ENCODE measurements at regions not wholly inside any gene's neighbourhood (a gene's known extent, or its start where the extent isn't known, plus 50 kb on each side); places are given as distances from the start of the nearest gene placed in this dataset.
A peak's percentile ranks its signal among the peaks of the same experiment; 100 is the strongest.
"Not testable (repeated sequence)": the region's sequence is repeated elsewhere in the genome, so short reads cannot be mapped to it uniquely, and the experiment has no call there.

DNA sequence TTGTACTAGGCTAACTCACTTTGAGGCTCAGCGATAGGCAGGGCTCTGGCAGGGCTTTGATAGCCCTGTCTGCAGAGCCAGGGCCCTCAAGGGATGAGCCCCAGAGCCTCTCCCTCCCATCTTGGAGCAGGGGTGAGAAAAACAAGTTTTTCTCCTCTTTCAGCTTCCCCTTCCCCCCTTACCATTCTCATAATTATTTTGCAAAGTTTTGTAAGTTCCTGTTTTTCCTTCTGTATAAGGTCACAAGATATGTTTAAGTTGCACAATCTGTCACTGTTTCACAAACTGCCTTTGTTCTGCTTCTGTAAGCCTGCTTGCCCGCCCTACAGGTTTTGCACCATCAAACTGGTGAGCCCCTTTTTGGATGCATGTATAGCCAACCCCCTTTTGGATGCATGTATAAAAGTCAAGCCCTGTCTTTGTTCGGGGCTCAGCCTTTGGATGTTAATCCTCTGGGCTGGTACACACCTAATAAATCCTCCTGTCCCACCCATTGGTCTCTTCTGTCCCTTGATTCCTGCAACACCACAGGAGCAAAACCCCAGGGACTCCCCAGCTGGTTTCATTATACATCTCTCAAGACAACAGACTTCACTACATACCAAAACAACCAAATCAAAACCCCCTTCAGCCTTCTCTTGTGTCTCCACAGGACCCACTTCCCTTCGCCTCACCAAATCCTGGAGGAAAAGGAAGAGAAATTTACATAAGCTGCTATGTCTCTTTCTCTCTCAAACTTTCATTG is 52.5 kb upstream of the RESF1 start:
- H3K27ac ChIP-seq (ENCODE audit: low read depth, low read length), result no peak overlapping the region
- 68 to 79% (median 72%) methylated on average over 4 of the region's 4 CpGs for WGBS, 3 donors

DNA sequence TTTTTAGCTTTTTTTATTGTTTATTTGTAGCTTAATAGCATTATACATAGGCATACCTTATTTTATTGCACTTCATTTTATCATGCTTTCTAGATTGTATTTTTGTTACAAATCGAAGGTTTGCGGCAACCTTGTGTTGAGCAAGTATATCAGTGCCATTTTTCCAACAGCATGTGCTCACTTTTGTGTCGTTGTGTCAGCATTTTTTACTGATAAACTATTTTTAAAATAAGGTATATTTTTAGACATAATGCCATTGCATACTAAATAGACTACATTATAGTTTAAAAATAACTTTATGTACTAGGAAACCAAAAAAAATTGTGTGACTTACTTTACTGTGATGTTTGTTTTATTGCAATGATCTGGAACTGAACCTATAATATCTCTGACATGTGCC is 56.2 kb upstream of the RESF1 start:
- H3K27ac ChIP-seq (ENCODE audit: low read depth, low read length), result no peak overlapping the region
- 88 to 90% (median 89%) methylated on average over 3 of the region's 3 CpGs for WGBS, 3 donors

- WGBS, 3 donors, result 78 to 90% (median 90%) methylated on average over 4 of the region's 4 CpGs
Observed at GRCh38 chr12:31900271-31900670, 58.9 kb upstream of the RESF1 start.

DNA sequence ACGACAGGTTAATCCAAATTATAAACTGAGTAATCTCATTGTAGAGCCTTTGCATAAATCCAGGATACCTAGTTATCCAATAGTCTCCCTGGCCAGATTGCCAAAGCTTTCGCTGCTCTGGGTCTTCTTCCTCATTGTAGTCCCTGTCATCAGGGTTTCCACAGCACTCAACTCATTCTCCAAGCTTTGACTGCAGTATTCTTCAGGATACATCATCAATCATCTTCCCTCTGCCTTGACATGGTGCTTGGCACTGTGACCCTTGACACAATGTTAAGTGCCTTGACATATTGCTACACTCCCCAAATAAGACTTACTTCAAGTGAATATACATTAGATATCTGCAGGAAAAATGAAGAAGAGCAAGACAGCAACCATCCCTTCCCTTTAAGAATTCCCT is 60.1 kb upstream of the RESF1 start:
- WGBS, 3 donors, result 58 to 73% (median 60%) methylated on average over 2 of the region's 2 CpGs

More at GRCh38 chr12:31900271-31900670, 58.9 kb upstream of the RESF1 start:
- H3K27ac ChIP-seq (ENCODE audit: low read depth, low read length), result no peak overlapping the region

GRCh38 chr12:31897781-31898503 is 61.3 kb upstream of the RESF1 start:
- 40 to 52% (median 44%) methylated on average over 10 of the region's 10 CpGs for WGBS, 3 donors
- H3K27ac ChIP-seq (ENCODE audit: low read depth, low read length), result no peak overlapping the region

More for the DNA sequence above, 60.1 kb upstream of the RESF1 start:
- H3K27ac ChIP-seq (ENCODE audit: low read depth, low read length), result no peak overlapping the region

GRCh38 chr12:31897092-31897491 is 62.1 kb upstream of the RESF1 start:
- not testable (repeated sequence) for H3K27ac ChIP-seq (ENCODE audit: low read depth, low read length)
- WGBS, 3 donors, result 80 to 94% (median 84%) methylated on average over 8 of the region's 8 CpGs

GRCh38 chr12:31896514-31897039 is 62.6 kb upstream of the RESF1 start:
- WGBS, 3 donors, result 18 to 54% (median 23%) methylated on average over 6 of the region's 6 CpGs

GRCh38 chr12:31895449-31896150 is 63.6 kb upstream of the RESF1 start:
- H3K27ac ChIP-seq (ENCODE audit: low read depth, low read length), result no peak overlapping the region
- WGBS, 3 donors, result 93 to 95% (median 93%) methylated on average over 8 of the region's 8 CpGs

More at GRCh38 chr12:31896514-31897039, 62.6 kb upstream of the RESF1 start:
- H3K27ac ChIP-seq (ENCODE audit: low read depth, low read length), result no peak overlapping the region

GRCh38 chr12:31890295-31891285 is 68.6 kb upstream of the RESF1 start:
- WGBS, 3 donors, result 60 to 82% (median 68%) methylated on average over 8 of the region's 8 CpGs

GRCh38 chr12:31887109-31887811 is 72.0 kb upstream of the RESF1 start:
- 72 to 97% (median 83%) methylated on average over 2 of the region's 2 CpGs for WGBS, 3 donors
- no peak overlapping the region for H3K27ac ChIP-seq (ENCODE audit: low read depth, low read length)

More at GRCh38 chr12:31890295-31891285, 68.6 kb upstream of the RESF1 start:
- no peak overlapping the region for H3K27ac ChIP-seq (ENCODE audit: low read depth, low read length)

DNA sequence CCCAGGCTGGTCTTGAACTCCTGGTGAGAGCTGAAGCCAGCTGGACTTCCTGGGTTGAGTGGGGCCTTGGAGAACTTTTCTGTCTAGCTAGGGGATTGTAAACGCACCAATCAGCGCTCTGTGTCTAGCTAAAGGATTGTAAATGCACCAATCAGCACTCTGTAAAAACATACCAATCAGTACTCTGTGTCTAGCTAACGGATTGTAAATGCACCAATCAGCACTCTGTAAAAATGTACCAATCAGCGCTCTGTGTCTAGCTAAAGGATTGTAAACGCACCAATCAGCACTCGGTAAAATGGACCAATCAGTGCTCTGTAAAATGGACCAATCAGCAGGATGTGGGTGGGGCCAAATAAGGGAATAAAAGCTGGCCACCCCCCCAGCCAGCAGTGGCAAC is 76.5 kb upstream of the RESF1 start:
- not testable (repeated sequence) for H3K27ac ChIP-seq (ENCODE audit: low read depth, low read length)
- WGBS, 3 donors, result 92 to 98% (median 94%) methylated on average over 6 of the region's 6 CpGs

- H3K27ac ChIP-seq (ENCODE audit: low read depth, low read length), result peak overlapping the region; percentile 54
Observed at GRCh38 chr12:31880340-31880739, 78.9 kb upstream of the RESF1 start.

- 95 to 97% (median 96%) methylated on average over 1 of the region's 1 CpG for WGBS, 3 donors
- no peak overlapping the region for H3K27ac ChIP-seq (ENCODE audit: low read depth, low read length)
Observed at GRCh38 chr12:31877884-31878283, 81.3 kb upstream of the RESF1 start.

GRCh38 chr12:31876568-31877424 is 82.4 kb upstream of the RESF1 start:
- no peak overlapping the region for H3K27ac ChIP-seq (ENCODE audit: low read depth, low read length)
- WGBS, 3 donors, result 53 to 75% (median 64%) methylated on average over 11 to 13 of the region's 13 CpGs

DNA sequence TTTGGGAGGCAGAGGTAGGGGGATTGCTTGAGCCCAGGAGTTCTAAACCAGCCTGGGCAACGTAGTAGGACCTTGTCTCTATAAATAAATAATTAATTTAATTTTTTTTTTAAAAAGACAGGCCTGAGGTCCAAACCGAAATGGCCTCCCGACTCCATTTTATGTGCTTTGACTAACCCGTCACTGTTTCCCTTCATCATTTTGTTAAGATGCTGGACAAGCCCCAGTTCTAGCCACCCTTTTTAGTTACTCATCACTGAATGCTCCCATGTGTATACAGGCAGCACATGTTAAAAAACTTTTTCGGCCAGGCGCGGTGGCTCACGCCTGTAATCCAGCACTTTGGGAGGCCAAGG is 83.6 kb upstream of the RESF1 start:
- H3K27ac ChIP-seq (ENCODE audit: low read depth, low read length), result no peak overlapping the region
- WGBS, 3 donors, result 84 to 93% (median 86%) methylated on average over 8 of the region's 8 CpGs

DNA sequence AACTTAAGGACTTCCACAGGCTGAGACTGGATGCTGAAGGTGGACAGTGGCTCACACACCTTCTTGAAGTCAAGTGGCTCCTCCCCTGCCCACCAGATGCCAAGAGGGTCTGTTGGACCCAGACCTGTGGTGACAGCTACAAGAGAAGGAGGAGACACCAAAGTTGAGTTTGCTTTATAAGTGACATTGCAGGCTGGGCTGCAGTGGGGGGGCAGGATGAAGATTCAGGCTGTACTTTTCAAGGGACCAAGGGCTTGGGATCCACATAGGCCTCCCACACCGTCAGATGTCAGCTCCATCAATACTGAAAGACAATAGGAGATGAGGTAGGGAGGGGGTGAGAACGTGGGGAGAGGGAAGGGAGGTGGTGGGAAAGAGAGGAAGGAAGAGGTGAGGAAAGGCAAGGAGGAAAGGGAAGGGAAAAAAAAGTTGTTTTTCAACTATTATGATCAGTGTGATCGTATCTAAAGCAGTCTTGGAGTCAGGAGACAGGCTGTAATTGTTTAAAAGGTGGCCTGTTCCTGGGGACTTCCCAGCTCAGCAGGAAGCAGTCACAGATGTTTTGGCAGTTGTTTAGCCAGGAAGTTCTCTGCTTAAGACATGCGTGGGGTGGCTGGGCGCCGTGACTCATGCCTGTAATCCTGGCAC is 84.1 kb upstream of the RESF1 start:
- WGBS, 3 donors, result 24 to 66% (median 37%) methylated on average over 6 of the region's 6 CpGs
- no peak overlapping the region for H3K27ac ChIP-seq (ENCODE audit: low read depth, low read length)
